GM10248 (cell line): ENCODE measurements at regions not wholly inside any gene's neighbourhood (a gene's known extent, or its start where the extent isn't known, plus 50 kb on each side); places are given as distances from the start of the nearest gene placed in this dataset.

Experiments used
- CTCF ChIA-PET: fragments of 300-600 bp; sonication (Branson Sonifier 250); formaldehyde crosslinking; extraction: SDS; loops from one replicate; lab custom pipeline; 2021; ENCODE audit warnings: antibody characterized with exemption; lab: Yijun Ruan, JAX
- POLR2A ChIA-PET: fragments of 350-650 bp; sonication (Branson Sonifier 250); formaldehyde crosslinking; extraction: SDS; loops from one replicate; lab custom pipeline; 2020; ENCODE audit warnings: antibody characterized with exemption; lab: Yijun Ruan, JAX
- DNase-seq: peaks from one replicate; pipeline ENCODE4 v3.0.0; 2012; ENCODE audit errors: extremely low spot score
- TF ChIP-seq, protein P1 (sequence below): IDR thresholded peaks from 2 replicates; pipeline ENCODE4 v1.5.1; 2012; ENCODE audit warnings: mild to moderate bottlenecking, low read depth; ENCODE audit errors: extremely low read depth, missing control alignments, control extremely low read depth

DNA sequence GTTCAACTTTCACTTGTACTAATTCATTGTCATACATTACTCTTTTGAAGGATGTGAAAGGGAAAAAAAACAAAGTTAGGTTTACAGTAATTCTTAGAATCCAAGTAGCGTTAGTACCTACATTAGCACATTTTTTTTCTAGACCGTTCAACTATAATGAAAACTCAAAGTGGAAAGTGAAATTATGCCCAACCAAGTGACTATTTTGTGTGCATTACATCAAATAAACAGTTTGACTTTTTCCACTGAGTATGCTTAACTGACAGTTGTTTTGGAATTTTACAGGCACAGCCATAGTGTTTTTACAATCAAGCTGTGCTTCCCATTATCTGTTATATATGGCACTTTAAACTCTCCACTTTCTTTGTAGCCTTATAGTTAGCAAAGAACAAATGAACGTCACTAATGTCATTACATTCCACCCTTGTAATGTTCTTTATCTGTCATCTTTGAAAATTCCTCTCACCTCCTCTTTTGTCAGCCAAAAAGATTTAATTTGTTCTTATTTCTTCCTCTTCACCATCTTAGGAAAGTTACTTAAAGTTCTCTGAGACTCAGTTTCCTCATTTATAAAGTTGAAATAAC is 142.3 kb upstream of the SOX2 start:
- ChIA-PET CTCF (no interaction called here), POLR2A (no interaction called here)
- no peak for DNase-seq
- TF ChIP-seq, protein P1, sequence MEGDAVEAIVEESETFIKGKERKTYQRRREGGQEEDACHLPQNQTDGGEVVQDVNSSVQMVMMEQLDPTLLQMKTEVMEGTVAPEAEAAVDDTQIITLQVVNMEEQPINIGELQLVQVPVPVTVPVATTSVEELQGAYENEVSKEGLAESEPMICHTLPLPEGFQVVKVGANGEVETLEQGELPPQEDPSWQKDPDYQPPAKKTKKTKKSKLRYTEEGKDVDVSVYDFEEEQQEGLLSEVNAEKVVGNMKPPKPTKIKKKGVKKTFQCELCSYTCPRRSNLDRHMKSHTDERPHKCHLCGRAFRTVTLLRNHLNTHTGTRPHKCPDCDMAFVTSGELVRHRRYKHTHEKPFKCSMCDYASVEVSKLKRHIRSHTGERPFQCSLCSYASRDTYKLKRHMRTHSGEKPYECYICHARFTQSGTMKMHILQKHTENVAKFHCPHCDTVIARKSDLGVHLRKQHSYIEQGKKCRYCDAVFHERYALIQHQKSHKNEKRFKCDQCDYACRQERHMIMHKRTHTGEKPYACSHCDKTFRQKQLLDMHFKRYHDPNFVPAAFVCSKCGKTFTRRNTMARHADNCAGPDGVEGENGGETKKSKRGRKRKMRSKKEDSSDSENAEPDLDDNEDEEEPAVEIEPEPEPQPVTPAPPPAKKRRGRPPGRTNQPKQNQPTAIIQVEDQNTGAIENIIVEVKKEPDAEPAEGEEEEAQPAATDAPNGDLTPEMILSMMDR = no peak

DNA sequence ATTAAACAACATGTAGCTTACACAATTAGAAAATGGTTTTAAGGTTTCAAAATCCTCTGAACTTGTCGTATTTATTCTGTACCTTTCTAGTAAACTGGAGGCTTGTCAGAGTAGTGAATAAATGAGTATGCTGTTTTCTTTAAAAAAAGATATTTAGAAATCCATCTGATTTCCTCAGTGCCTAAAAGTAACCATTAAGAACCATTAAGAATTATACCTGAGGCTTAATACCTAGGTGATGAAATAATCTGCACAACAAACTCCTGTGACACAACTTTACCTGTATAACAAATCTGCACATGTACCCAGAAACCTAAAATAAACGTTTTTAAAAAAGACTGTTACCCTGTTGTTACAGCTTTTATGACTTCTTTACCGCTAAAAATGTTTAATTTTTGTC is 143.0 kb upstream of the SOX2 start:
- ChIA-PET CTCF (no interaction called here), POLR2A (no interaction called here)
- DNase-seq = no peak
- TF ChIP-seq, protein P1 = no peak

DNA sequence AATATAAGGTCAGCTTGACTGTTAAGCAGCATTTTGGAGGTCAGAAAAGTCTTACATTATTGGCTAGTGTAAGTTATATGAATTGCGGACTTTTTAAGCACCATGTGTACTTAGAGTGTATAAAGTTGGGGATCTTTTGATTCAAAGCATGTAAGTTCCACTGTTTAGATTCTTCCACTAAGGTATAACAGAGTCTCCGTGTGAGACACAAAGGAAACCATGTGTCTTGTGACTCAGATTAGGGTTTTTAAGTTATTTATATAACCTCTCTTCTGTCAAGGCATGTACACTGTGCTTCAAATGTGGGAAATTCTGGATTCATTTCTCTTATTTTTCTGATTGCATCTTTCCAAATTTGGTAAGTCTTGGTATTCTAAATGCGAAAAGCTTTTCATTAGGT is 143.5 kb upstream of the SOX2 start:
- POLR2A ChIA-PET = no interaction called here
- TF ChIP-seq, protein P1 = no peak
- CTCF ChIA-PET = no interaction called here
- no peak for DNase-seq

DNA sequence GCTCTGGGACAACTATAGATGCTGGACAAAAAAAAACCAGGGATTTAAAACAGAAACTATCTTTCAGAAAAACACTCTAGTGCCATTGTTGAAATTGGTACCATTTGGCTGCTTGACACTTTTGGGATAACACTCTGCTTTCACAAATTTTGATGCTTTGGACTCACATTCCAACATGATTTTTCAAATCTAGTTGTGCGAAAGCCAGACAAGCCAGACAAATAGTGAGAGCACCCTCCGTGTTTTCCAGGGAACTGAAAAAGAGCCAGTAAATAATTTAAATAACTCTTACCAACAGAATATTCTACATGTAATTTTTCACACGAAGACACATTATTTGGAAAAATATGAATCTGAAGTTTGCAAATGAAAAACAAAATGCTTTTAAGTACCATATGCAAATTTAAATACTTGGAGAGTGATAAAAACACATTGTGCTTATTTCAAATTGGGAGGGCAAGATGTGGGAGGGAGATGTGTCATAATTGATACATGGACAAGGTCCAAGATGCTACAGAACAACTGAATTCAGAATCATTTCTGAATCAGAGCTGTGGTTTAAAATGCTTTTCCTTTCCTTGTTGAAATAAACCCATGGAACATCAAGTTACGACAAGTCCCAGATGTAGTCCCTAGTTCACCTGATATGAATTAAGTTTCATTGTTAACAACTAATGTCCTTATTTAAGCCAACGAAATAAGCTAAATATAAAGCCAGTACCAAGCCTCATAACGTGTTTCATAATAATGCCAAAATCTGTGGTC is 144.2 kb upstream of the SOX2 start:
- no peak for DNase-seq
- CTCF ChIA-PET = interaction anchor here (0.9 kb wide), 1 partner anchor 22 kb away, joined by 3 read pairs; no protein-coding TSS in a partner anchor
- POLR2A ChIA-PET = interaction anchor here (0.7 kb wide), 1 partner anchor 33 kb away, joined by 4 read pairs; no protein-coding TSS in a partner anchor
- TF ChIP-seq, protein P1 = no peak

DNA sequence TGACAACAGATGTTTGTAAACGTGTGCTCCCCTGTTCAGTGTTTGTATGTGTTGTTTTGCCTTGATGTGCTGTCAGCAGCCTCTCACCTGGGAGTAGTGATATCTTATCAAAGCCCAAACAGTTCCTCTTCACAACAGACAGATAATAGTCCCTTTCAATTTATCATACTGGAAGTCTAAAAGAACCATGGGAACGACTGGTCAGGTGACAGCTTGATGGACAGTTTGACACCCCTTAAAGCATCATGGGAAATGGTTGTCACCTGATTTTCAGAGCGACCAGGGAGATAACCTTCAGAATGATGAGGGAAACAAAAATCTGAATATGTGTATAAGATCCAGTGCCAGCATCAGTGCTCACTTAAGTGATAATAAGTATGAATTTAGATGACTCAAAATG is 146.3 kb upstream of the SOX2 start:
- no peak for DNase-seq
- ChIA-PET POLR2A (no interaction called here), CTCF (no interaction called here)
- TF ChIP-seq, protein P1 = no peak

DNA sequence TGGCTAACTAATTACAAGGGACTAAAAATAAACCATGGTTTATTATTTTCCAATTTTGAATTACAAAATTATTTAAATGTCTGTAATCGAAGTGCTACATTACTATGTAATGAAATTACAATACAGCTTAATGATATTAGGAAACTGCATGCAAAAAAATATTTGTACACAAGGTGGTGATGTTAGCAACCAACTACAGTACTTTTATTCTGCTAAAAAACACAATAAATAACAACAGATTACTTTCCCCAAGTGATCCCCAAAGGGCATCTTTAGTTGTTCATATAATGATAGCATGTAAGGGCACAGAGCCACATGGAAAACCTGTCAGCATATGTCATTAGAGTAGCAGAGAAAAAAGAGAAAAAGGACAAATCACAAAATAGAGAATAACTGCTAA is 147.5 kb upstream of the SOX2 start:
- CTCF ChIA-PET = no interaction called here
- no peak for DNase-seq

More for the DNA sequence above, 147.5 kb upstream of the SOX2 start:
- POLR2A ChIA-PET = no interaction called here
- TF ChIP-seq, protein P1 = no peak
